SK-N-MC (cell line): ENCODE measurements at regions not wholly inside any gene's neighbourhood (a gene's known extent, or its start where the extent isn't known, plus 50 kb on each side); places are given as distances from the start of the nearest gene placed in this dataset.

ENCODE experiments used
- DNase-seq: peaks from one replicate; pipeline ENCODE4 v3.0.0-alpha.2; 2011; ENCODE audit warnings: low read depth, low spot score
- H3K27ac ChIP-seq: fragments of 200-600 bp; sonication (generic); 2 replicates; pipeline ENCODE4 v1.5.1; 2016; ENCODE audit warnings: mixed run types
- H3K36me3 ChIP-seq: fragments of 200-600 bp; sonication (generic); 2 replicates; pipeline ENCODE4 v1.6.1; 2017; ENCODE audit warnings: antibody characterized with exemption, low read length, mixed read lengths; ENCODE audit not compliant: insufficient read depth
- H3K4me3 ChIP-seq: fragments of 200-600 bp; sonication (generic); 2 replicates; pipeline ENCODE4 v1.5.1; 2016
- H3K9ac ChIP-seq: fragments of 200-600 bp; sonication (generic); 2 replicates; pipeline ENCODE4 v1.8.0; 2017; ENCODE audit warnings: mixed run types, mixed read lengths; ENCODE audit not compliant: insufficient read length
- H3K9me3 ChIP-seq: fragments of 200-600 bp; sonication (generic); 2 replicates; pipeline ENCODE4 v1.6.1; 2017; ENCODE audit warnings: low read depth, mild to moderate bottlenecking, antibody characterized with exemption, low read length, moderate library complexity, mixed read lengths
- EZH2 ChIP-seq: fragments of 200-600 bp; sonication (generic); IDR thresholded peaks from one replicate; pipeline ENCODE4 v1.6.1; 2017; ENCODE audit warnings: antibody characterized with exemption
- FOXP2 ChIP-seq: optimal IDR thresholded peaks from 2 replicates; pipeline ENCODE3; 2011; ENCODE audit warnings: mild to moderate bottlenecking, moderate library complexity; ENCODE audit not compliant: insufficient read depth; ENCODE audit errors: extremely low read length, control extremely low read depth
- POLR2AphosphoS5 ChIP-seq: IDR thresholded peaks from 2 replicates; pipeline ENCODE4 v1.6.1; 2012; ENCODE audit warnings: mild to moderate bottlenecking, low read depth, low read length, borderline replicate concordance

DNA sequence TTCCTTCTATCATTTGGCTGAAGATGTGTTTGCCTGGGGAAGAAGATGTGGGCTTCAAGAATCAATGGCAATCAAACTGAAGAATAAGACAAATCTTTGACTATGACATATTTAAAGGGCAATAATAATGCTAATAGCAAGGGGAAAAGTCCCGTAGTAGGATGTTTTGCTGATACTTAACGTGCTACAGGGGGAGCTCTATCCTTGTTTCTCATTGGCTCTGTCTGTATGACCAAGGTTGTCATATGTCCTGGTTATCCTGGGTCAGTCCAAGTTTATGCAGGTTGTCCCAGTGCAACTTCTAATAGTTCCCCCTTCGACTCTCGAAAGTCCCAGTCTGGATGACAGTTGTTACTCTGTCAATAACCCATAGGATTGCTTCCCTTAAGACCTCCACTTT is 321.3 kb downstream of the DHX35 start:
- no peak overlapping the region for H3K4me3 ChIP-seq
- H3K9me3 ChIP-seq: no peaks in the 10 kb centered on the region
- H3K9ac ChIP-seq: no peak overlapping the region
- H3K27ac ChIP-seq: no peak overlapping the region
- DNase-seq: no peak
- TF ChIP-seq POLR2AphosphoS5 (no peak), FOXP2 (no peak), EZH2 (no peak)
- H3K36me3 ChIP-seq: no peaks in the 10 kb centered on the region

DNA sequence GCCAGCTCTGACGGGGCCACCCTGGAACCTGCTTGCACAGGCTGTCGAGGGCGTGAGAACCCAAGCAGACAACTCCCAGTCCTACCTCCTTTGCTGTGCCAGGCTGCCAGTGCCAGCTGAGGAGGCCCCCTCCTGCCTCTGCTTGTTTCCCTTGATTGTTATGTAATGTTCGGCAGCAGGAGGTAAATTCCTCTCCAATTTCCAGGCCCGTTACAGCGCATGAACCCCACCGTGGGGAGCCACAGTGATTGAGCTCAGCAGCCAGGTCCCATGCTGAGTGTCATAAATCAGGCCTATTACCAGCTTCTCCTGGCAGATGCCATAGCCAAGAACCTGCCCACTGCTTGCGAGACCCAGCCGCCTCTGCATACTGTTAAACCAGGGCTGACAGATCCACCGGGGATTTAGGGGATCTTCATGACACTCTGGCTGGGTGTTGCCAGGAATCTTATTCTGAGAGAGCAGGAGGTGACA is 320.5 kb downstream of the DHX35 start:
- TF ChIP-seq FOXP2 (peak; percentile 92), POLR2AphosphoS5 (no peak; the same call in 1 of the 2 replicates)
- H3K27ac ChIP-seq: no peak overlapping the region
- no peaks in the 10 kb centered on the region for H3K9me3 ChIP-seq
- no peak overlapping the region for H3K9ac ChIP-seq
- H3K4me3 ChIP-seq: peak overlapping the region; percentile 34
- no peaks in the 10 kb centered on the region for H3K36me3 ChIP-seq
- peak; percentile 75 for DNase-seq

DNA sequence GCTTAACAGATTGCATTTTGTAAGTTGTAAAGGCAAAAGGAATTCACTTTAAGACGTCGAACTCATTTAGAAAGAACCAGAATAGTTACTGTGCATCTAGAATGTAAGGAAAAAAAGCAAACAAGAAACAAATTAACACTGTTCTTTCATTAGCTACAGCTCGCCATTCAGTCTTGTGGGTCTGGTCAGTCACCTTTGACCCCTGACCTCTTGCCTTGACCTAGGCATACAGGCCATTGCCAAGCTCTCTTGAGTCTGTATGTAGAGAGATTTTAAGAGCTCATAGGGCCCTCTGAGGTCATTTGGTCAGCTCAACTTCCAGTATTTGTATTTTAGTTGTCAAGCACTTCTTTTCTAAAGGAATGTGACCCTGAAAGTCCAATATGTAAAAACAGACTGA is 318.7 kb downstream of the DHX35 start:
- DNase-seq: no peak
- no peak overlapping the region for H3K4me3 ChIP-seq
- no peaks in the 10 kb centered on the region for H3K9me3 ChIP-seq
- H3K27ac ChIP-seq: no peak overlapping the region
- TF ChIP-seq POLR2AphosphoS5 (no peak), FOXP2 (no peak), EZH2 (no peak)
- no peaks in the 10 kb centered on the region for H3K36me3 ChIP-seq
- H3K9ac ChIP-seq: no peak overlapping the region

DNA sequence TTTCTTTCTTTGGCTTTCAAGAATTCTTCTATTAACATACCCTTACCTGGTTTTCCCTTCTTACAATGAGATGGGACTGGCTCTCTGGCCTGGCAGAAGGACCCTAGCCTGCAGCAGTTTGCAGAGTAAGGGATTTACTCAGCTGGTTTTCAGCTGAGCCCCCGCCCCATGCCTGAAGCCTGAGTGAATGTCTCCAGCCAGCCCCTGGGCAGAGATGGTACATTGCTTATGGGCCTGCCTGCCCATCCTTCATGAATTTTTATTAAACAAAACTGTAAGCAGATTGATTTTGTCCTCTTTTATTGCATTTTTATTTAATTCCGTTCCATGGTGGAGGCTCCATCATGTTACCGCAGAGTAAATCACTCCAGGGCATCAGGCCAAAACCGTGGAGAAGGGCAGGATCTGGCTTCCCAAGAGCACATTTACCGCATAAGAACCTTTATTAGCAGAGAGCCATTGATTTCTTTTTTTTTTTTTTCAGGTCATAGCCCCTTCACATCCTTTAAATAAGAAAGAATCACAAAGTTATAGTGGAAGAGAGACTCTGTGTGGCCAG is 316.2 kb downstream of the DHX35 start:
- TF ChIP-seq POLR2AphosphoS5 (no peak), FOXP2 (no peak)
- 0 out of 2 replicates have a peak overlapping the region, but pooled peaks have one; percentile 38 for H3K27ac ChIP-seq
- no peak overlapping the region for H3K9ac ChIP-seq
- H3K36me3 ChIP-seq: no peaks in the 10 kb centered on the region
- no peak for DNase-seq
- H3K4me3 ChIP-seq: no peak overlapping the region
- H3K9me3 ChIP-seq: no peaks in the 10 kb centered on the region

DNA sequence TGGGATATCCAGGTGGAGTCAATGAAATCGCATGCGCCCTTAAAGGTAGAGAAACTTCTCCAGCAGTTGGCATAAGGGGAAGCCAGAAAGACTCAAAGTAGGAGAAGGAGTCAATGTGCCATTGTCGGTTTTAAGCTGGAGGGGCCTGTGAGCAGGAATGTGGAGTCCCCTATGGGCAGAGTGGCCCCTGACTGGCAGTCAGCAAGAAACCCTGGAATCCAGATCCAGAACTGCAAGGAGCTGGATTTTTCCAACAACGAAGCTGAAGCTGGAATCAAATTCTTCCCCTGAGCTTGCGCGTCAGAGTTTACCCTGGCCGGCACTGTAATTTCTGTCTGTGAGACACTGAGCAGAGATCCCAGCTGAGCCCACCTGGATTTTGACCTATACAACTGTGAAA is 315.0 kb downstream of the DHX35 start:
- Histone ChIP-seq H3K9ac (no peak overlapping the region), H3K36me3 (no peaks in the 10 kb centered on the region), H3K4me3 (no peak overlapping the region), H3K27ac (no peak overlapping the region), H3K9me3 (no peaks in the 10 kb centered on the region)
- DNase-seq: no peak
- TF ChIP-seq EZH2 (no peak), POLR2AphosphoS5 (no peak), FOXP2 (no peak)

DNA sequence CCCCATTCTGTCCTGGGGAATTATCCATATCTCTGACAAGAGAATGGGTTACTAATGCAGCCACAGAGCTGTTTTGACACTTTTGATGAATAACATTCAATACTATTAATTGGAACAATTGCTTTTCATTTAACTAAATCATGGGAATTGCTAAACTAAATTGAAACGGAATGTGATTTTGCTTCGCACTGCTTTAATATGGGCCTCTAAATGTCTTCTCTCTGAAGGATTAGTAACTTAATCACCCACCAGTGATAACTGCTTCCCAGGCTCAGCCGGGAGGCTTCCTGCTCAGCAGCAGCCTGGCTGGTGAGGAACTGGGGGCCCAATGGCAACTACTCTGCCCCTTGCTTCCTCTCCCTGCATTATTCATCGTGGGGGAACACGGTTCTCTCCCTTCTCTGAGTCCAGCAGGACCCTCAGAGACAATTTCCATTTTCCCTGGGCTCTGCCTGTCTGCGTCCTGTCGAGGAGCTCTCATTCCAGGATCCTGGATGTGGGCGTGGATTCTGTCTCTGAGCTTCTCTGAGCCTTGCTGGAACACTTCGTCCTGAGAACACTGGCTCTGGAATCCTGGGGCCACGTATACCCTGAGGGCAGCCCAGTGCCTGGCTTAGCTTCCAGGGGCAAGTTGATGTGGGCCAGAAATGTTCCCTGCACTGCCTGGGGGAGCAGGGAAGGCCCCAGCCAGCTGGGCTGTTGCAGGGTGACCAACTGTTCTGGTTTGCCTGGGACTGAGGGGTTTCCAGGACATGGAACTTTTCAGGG is 308.9 kb downstream of the DHX35 start:
- DNase-seq: peak; percentile 69
- Histone ChIP-seq H3K36me3 (no peaks in the 10 kb centered on the region), H3K9ac (no peak overlapping the region)

DNA sequence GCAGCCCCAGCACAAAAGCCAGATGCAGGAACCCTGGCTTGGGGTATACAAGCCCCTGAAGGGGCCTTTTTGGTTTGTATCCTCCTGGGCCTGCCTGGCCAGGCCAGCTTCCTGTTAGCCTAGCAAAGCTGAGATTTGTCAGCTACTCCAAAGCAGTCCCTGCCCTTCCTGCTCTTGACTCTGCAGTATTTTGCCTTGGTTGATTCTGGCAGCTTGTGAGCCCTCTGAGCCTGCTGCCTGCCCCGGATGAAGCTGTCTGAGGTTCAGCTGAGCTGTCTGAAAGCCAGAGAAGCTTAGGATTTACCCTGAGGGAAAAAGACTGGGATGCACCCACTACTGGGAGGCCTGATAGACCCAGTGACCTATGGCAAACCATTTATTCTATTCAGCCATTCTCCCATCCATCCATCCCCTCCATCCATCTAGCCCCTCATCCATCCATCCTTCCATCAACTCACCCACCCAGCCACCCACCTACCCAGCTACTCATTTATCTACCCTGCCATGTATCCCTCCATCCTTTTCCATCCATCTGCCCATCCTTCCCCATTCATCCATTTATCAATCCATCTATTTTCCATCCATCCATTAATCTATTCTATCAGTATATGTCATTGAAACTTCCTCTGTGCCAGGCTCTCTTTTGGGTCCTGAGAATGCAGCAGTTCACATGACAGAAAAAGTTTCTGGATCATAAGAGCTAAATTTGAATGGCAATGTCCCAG is 307.5 kb downstream of the DHX35 start:
- Histone ChIP-seq H3K9ac (no peak overlapping the region), H3K27ac (no peak overlapping the region), H3K4me3 (no peak overlapping the region), H3K9me3 (no peaks in the 10 kb centered on the region), H3K36me3 (no peaks in the 10 kb centered on the region)
- TF ChIP-seq EZH2 (no peak), POLR2AphosphoS5 (no peak), FOXP2 (no peak)
- no peak for DNase-seq

More for the DNA sequence above, 308.9 kb downstream of the DHX35 start:
- Histone ChIP-seq H3K4me3 (peak overlapping the region; percentile 42), H3K27ac (peak overlapping the region; percentile 64), H3K9me3 (no peaks in the 10 kb centered on the region)
- TF ChIP-seq EZH2 (no peak), POLR2AphosphoS5 (peak; percentile 23; the same call in 1 of the 2 replicates)

DNA sequence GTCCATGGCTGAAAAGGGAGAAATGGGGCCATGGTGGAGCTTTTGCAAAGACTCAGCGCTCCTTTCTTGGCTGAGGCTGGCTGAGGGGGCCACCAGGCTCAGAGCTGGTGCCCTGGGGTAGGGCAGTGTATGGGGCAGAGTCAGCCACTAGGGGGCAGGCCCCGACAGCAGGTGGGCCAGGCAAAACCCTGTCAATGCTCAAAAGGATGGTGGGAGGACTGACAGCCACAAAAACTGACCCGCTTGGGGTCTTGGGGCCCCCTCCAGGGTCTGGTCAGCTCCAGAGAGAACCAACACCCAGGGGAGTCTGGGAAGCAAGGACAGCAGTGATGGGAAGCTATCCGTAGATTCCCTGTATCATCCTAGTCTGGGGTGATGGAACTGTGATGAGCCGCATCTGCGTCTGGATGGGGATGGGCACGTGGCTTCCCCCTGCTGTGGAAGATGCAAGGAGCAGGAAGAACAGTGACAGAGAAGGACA is 306.9 kb downstream of the DHX35 start:
- Histone ChIP-seq H3K9ac (no peak overlapping the region), H3K9me3 (no peaks in the 10 kb centered on the region), H3K36me3 (no peaks in the 10 kb centered on the region), H3K27ac (no peak overlapping the region), H3K4me3 (no peak overlapping the region)
- DNase-seq: no peak
- TF ChIP-seq POLR2AphosphoS5 (no peak), EZH2 (no peak), FOXP2 (no peak)
